Fibroblast of villous mesenchyme (primary cell): ENCODE measurements at regions not wholly inside any gene's neighbourhood (a gene's known extent, or its start where the extent isn't known, plus 50 kb on each side); places are given as distances from the start of the nearest gene placed in this dataset.

Experiments
- DNase-seq: peaks from one replicate; pipeline ENCODE4 v3.0.0-alpha.2; 2010; ENCODE audit warnings: low read depth
- H3K4me3 ChIP-seq: 2 replicates; pipeline ENCODE4 v1.5.1; 2011; ENCODE audit warnings: low read depth, mild to moderate bottlenecking, low read length
- TF ChIP-seq, protein P1 (sequence below): IDR thresholded peaks from 2 replicates; pipeline ENCODE4 v1.5.1; 2012; ENCODE audit warnings: low read depth, mild to moderate bottlenecking, low read length; ENCODE audit not compliant: insufficient read depth

DNA sequence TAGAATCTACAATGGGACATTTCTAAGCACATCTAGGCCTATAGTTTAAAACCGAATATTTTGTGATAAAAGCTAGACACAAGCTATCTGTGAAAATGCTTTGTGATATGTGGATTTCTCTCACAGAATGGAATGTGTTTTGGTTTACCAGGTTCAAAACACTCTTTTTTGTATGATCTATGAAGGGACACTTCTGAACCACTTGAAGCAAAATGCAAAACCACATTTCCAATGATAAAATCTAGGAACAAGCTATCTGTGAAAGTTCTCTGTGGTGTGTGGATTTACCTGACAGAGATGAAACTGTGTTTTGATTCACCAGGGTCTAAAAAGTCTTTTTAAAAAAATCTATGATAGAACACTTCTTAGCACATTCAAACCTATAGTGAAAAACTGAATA, 2192.4 kb downstream of the TP53TG3F start:
- TF ChIP-seq, protein P1, sequence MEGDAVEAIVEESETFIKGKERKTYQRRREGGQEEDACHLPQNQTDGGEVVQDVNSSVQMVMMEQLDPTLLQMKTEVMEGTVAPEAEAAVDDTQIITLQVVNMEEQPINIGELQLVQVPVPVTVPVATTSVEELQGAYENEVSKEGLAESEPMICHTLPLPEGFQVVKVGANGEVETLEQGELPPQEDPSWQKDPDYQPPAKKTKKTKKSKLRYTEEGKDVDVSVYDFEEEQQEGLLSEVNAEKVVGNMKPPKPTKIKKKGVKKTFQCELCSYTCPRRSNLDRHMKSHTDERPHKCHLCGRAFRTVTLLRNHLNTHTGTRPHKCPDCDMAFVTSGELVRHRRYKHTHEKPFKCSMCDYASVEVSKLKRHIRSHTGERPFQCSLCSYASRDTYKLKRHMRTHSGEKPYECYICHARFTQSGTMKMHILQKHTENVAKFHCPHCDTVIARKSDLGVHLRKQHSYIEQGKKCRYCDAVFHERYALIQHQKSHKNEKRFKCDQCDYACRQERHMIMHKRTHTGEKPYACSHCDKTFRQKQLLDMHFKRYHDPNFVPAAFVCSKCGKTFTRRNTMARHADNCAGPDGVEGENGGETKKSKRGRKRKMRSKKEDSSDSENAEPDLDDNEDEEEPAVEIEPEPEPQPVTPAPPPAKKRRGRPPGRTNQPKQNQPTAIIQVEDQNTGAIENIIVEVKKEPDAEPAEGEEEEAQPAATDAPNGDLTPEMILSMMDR, result no peak
- H3K4me3 ChIP-seq, result no peak overlapping the region
- no peak for DNase-seq

DNA sequence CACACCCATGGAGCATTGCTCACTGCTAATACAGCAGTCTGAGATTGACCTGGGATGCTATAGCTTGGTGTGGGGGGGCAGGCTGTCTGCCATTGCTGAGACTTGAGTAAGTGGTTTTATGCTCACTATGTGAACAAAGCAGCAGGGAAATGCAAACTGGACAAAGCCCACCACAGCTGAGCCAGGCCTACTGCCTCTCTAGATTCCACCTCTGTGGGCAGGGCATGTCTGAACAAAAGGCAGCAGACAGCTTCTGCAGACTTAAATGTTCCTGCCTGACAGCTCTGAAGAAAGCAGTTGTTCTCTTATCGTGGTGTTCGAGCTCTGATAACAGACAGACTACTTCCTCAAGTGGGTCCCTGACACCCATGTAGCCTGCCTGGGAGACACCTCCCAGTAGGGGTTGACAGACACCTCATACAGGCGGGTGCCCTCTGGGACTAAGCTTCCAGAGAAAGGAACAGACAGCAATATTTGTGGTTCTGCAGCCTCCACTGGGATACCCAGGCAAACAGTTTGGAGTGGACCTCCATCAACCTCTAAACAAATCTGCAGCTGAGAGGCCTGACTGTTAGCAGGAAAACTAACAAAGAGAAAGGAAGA, 2204.8 kb downstream of the TP53TG3F start:
- TF ChIP-seq, protein P1, result no peak
- no peak for DNase-seq
- no peak overlapping the region for H3K4me3 ChIP-seq

DNA sequence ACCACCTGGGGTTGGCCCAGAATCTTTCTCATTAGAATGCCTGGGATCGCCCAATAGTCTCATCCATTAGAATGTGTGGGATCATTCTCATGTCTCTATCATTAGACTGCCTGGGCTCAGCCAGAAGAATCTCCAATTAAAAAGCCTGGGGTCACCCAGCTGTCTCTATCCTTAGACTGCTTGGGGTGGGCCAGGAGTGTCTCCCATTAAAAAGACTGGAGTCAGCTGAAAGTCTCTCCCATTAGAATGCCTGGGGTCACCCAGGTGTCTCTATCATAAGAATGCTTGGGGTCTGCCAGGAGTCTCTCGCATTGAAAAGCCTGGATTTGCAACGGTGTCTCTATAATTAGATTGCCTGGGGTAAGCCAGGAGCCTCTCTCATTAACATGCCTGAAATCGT, 2225.7 kb downstream of the TP53TG3F start:
- H3K4me3 ChIP-seq, result no peak overlapping the region
- DNase-seq, result no peak
- TF ChIP-seq, protein P1, result no peak

DNA sequence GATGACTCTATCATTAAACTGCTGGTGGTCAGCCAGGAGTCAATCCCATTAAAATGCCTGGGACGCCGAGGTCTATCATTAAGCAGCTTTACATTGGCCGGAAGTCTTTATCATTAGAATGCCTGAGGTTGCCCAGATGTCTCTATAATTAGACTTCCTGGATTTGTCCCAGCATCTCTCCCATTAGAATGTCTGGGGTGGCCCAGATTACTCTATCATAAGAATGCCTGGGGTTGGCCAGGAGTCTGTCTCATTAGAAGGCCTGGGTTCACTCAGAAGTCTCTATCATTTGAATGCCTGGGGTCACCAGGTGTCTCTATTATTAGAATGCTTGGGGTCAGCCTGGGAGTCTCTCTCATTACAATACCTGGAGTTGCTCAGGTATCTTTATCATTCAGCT, 2227.2 kb downstream of the TP53TG3F start:
- TF ChIP-seq, protein P1, result no peak
- no peak overlapping the region for H3K4me3 ChIP-seq
- DNase-seq, result no peak

DNA sequence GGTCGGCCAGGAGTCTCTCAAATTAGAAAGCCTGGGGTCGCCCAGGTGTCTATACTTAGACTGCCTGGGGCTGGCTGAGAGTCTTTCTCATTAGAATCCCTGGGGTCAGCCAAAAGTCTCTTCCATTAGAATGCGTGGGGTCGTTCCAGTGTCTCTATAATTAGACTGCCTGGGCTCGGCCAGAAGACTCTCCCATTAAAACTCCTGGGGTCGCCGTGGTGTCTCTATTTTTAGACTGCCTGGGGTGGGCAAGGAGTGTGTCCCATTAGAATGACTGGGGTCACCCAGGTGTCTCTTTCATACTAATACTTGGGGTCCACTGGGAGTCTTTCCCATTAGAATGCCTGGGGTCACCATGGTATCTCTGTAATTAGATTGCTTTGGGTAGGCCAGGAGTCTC, 2227.7 kb downstream of the TP53TG3F start:
- TF ChIP-seq, protein P1, result no peak
- DNase-seq, result no peak
- H3K4me3 ChIP-seq, result no peak overlapping the region

DNA sequence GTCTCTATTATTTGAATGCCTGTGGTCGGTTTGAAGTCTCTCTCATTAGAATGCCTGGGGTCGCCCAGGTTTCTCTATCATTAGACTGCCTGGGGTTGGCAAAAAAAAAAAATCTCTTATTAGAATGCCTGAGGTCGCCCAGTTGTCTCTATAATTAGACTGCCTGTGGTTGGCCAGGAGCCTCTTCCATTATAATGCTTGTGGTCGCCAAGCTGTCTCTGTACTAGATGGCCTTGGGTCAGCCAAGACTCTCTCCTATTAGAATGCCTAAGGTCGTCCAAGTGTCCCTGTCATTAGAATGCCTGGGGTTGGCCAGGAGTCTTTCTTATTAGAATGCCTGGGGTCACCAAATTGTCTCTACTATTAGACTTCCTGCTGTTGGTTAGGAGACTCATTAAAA, 2228.4 kb downstream of the TP53TG3F start:
- no peak overlapping the region for H3K4me3 ChIP-seq
- DNase-seq, result no peak
- TF ChIP-seq, protein P1, result no peak

DNA sequence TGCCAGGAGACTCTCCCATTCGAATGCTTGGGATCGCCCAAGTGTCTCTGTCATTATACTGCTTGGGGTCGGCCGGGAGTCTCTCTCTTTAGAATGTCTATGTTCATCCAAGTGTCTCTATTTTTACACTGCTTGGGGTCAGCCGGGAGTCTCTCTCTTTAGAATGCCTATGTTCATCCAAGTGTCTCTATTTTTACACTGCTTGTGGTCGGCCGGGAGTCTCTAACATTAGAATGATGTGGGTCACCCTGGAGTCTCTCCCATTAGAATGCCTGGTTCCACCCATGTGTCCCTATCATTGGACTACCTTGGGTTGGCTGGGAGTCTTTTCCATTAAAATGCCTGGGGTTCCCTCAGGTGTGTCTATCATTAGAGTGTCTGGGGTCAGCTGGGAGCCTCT, 2230.4 kb downstream of the TP53TG3F start:
- H3K4me3 ChIP-seq, result no peak overlapping the region
- TF ChIP-seq, protein P1, result no peak
- no peak for DNase-seq
